ENCODE measurements at regions not wholly inside any gene's neighbourhood (a gene's known extent, or its start where the extent isn't known, plus 50 kb on each side); places are given as distances from the start of the nearest gene placed in this dataset.

GRCh38 chr7:22640269-22640668 is 86.7 kb upstream of the IL6 start:
- no peak overlapping the region for H3K27ac ChIP-seq (ENCODE audit: low read depth, low read length)
- H3K4me2 ChIP-seq (ENCODE audit: insufficient read depth in 1 of 2, low read depth in 2 of 2, low read length in 2 of 2) = no peak overlapping the region
- H3K36me3 ChIP-seq (ENCODE audit: control insufficient read depth in 2 of 4, insufficient read depth in 4 of 4, low read length in 3 of 4) = no peaks in the 10 kb centered on the region
- DNase-seq (ENCODE audit: low read depth in 1 of 2, low spot score in 2 of 2) (no peak), FAIRE-seq (no peak)
- no peak overlapping the region for H4K8ac ChIP-seq (ENCODE audit: extremely low read depth, insufficient read depth, low read length)
- H3K4me1 ChIP-seq (replicated peaks in 1 of 4; ENCODE audit: control insufficient read depth in 3 of 4, insufficient read depth in 4 of 4, low read length in 3 of 4) = no peaks in the 10 kb centered on the region
- no peak overlapping the region for H3K9ac ChIP-seq (replicated peaks in 1 of 4; ENCODE audit: extremely low read depth in 1 of 4, low read depth in 3 of 4, low read length in 3 of 4)
- WGBS, 2 experiments (ENCODE audit: extremely low coverage in 1 of 2, insufficient coverage in 1 of 2, insufficient read length in 1 of 2, insufficient replicate concordance in 2 of 2, low coverage in 1 of 2, low lambda C conversion rate in 2 of 2, missing lambda C conversion rate in 1 of 2) = 93% methylated on average over 8 of the region's 8 CpGs; no CpG with 5 or more reads in 1 of the 2 experiments
- H2BK12ac ChIP-seq (ENCODE audit: low read depth, low read length) = no peak overlapping the region
- H2AK5ac ChIP-seq (ENCODE audit: low read depth, low read length) = no peak overlapping the region
- ChIA-PET POLR2A (ENCODE audit: partially characterized antibody) (no interaction called here), CTCF (ENCODE audit: partially characterized antibody) (interaction anchor here (0.9 to 2.0 kb wide), 6 partner anchors 16 to 87 kb away, joined by 3 to 6 read pairs (median 3); partner anchors contain the start of gene IL6)
- no peak overlapping the region for H3K56ac ChIP-seq (replicated peaks; ENCODE audit: insufficient read length, low read depth, low read length)
- no peaks in the 10 kb centered on the region for H4K20me1 ChIP-seq (replicated peaks in 1 of 2; ENCODE audit: control insufficient read depth in 1 of 2, insufficient read depth in 2 of 2, low read length in 2 of 2)
- no peak overlapping the region for H4K5ac ChIP-seq (ENCODE audit: insufficient read length, low read depth, low read length)
- no peak overlapping the region for H3K18ac ChIP-seq (ENCODE audit: extremely low read depth, low read length)
- H3K14ac ChIP-seq (ENCODE audit: insufficient read length) = no peak overlapping the region
- H3K79me1 ChIP-seq (ENCODE audit: low read depth, low read length) = no peaks in the 10 kb centered on the region
- H3K4ac ChIP-seq (replicated peaks; ENCODE audit: insufficient read length, low read depth, low read length) = no peak overlapping the region
- H3K9me3 ChIP-seq (ENCODE audit: insufficient read depth in 2 of 2, low read depth in 1 of 2, low read length in 1 of 2) = peaks cover 0 to 12% of the 10 kb centered on the region in 2 experiments; a peak in 1 of 4 replicates
- H3K23ac ChIP-seq (ENCODE audit: insufficient read length) = no peak overlapping the region
- no peak overlapping the region for H4K91ac ChIP-seq (replicated peaks; ENCODE audit: insufficient read length, low read length)
- H2AFZ ChIP-seq (ENCODE audit: low read length) = no peak overlapping the region
- H2BK120ac ChIP-seq (replicated peaks; ENCODE audit: low read depth, low read length) = no peak overlapping the region
- no peaks in the 10 kb centered on the region for H3K27me3 ChIP-seq (replicated peaks in 1 of 4; ENCODE audit: control insufficient read depth in 3 of 4, extremely low read depth in 1 of 4, insufficient read depth in 3 of 4, low read length in 3 of 4)
- H3K79me2 ChIP-seq (ENCODE audit: control insufficient read depth in 1 of 2, insufficient read depth in 2 of 2, low read length in 2 of 2) = no peaks in the 10 kb centered on the region
- H3K23me2 ChIP-seq (ENCODE audit: low read depth, low read length) = no peaks in the 10 kb centered on the region
- no peak overlapping the region for H3K4me3 ChIP-seq (ENCODE audit: extremely low read depth in 1 of 4, insufficient read depth in 2 of 4, low read depth in 3 of 4, low read length in 4 of 4)
- H2BK20ac ChIP-seq (ENCODE audit: low read length) = no peak overlapping the region
- H2BK15ac ChIP-seq (ENCODE audit: low read length) = no peak overlapping the region
- H2BK5ac ChIP-seq (ENCODE audit: low read depth, low read length) = no peak overlapping the region
- TF ChIP-seq ATF2 (IDR thresholded peaks at IDR 0.05; ENCODE audit: low read length) (no peak), JUN (IDR thresholded peaks at IDR 0.05; ENCODE audit: low read depth, low read length) (no peak), POLR2A (IDR thresholded peaks at IDR 0.05; ENCODE audit: control extremely low read depth in 1 of 2, low read depth in 2 of 2, low read length in 2 of 2) (no peak), CBX5 (IDR thresholded peaks at IDR 0.05; ENCODE audit: low read depth, low read length) (no peak), TAF7 (optimal IDR thresholded peaks at IDR 0.05; ENCODE audit: borderline replicate concordance, low read depth, low read length) (no peak), EP300 (IDR thresholded peaks at IDR 0.05; ENCODE audit: borderline replicate concordance in 1 of 2, low read depth in 2 of 2, low read length in 2 of 2) (no peak), CTCF (IDR thresholded peaks at IDR 0.05; ENCODE audit: control extremely low read depth in 1 of 3, insufficient read depth in 1 of 3, low read depth in 1 of 3, low read length in 3 of 3) (no peak), HDAC2 (IDR thresholded peaks at IDR 0.05; ENCODE audit: borderline replicate concordance in 1 of 2, low read depth in 2 of 2, low read length in 2 of 2) (no peak), BRCA1 (IDR thresholded peaks at IDR 0.05; ENCODE audit: low read depth, low read length) (no peak)
